K562 (cell line): ENCODE measurements at regions not wholly inside any gene's neighbourhood (a gene's known extent, or its start where the extent isn't known, plus 50 kb on each side); places are given as distances from the start of the nearest gene placed in this dataset.

Source experiments
- ATAC-seq: fragments of 200-7000 bp; cut with Tn5 transposase; 3 replicates; pipeline ENCODE4 v1.9.1; 2020; ENCODE audit warnings: moderate library complexity
- BruUV-seq: library from RNA; stranded (reverse); fragments of 400-500 nt; replicated peaks from 2 replicates; lab custom pipeline; 2021; lab: Mats Ljungman, UMichigan
- CTCF ChIA-PET: fragments of 300-600 bp; formaldehyde crosslinking; extraction: SDS; loops from one replicate; lab custom pipeline; 2021; ENCODE audit warnings: low intra/inter-chr PET ratio; lab: Yijun Ruan, JAX
- POLR2A ChIA-PET: fragments of 300-600, 350-650 bp; sonication (Branson Sonifier 250); formaldehyde crosslinking; extraction: SDS; loops from one replicate; lab custom pipeline; 2021; ENCODE audit warnings: antibody characterized with exemption, inconsistent platforms; lab: Yijun Ruan, JAX
- DNase-seq, 4 experiments: peaks; one replicate each; pipeline versions ENCODE4 v3.0.0 to v3.0.0-alpha.2; 2011 to 2018; ENCODE audit warnings: low spot score in 3 of 4, mixed read lengths in 3 of 4; ENCODE audit errors: extremely low read depth in 1 of 4
- FAIRE-seq: peaks from 2 replicates; lab custom pipeline; 2011; peaks lifted over from hg19 to GRCh38; lab: Jason Lieb, UNC
- H2AFZ ChIP-seq: 2 replicates; pipeline ENCODE4 v1.6.0; 2011; ENCODE audit warnings: low read depth, low read length, control low read depth, inconsistent platforms
- H3K27ac ChIP-seq: fragments of 200-600 bp; 3 replicates; pipeline ENCODE4 v1.8.0; 2011; ENCODE audit warnings: low read depth, mild to moderate bottlenecking, control low read depth, inconsistent platforms, low read length, moderate library complexity, mixed read lengths; ENCODE audit errors: extremely low read depth
- H3K27me3 ChIP-seq, 2 experiments: fragments of 300-600 bp in 1 of 2; 2 replicates in 1 of 2; 3 replicates in 1 of 2; pipeline versions ENCODE4 v1.6.0 to v1.8.0; 2011; ENCODE audit warnings: inconsistent platforms in 2 of 2, low read length in 2 of 2, mild to moderate bottlenecking in 1 of 2, mixed read lengths in 1 of 2, moderate library complexity in 1 of 2; ENCODE audit not compliant: control insufficient read depth in 2 of 2, insufficient read depth in 2 of 2
- H3K36me3 ChIP-seq: fragments of 300-600 bp; 3 replicates; pipeline ENCODE4 v1.8.0; 2011; ENCODE audit warnings: mild to moderate bottlenecking, low read length, inconsistent platforms; ENCODE audit not compliant: control insufficient read depth, insufficient read depth
- H3K4me1 ChIP-seq, 2 experiments: fragments of 200-600 bp in 1 of 2; replicated peaks in 1 of 2; 2 replicates in 1 of 2; 3 replicates in 1 of 2; pipeline versions ENCODE4 v1.5.1 to v1.8.0; 2011; ENCODE audit warnings: inconsistent platforms in 2 of 2, low read length in 2 of 2, mild to moderate bottlenecking in 1 of 2, mixed read lengths in 1 of 2, moderate library complexity in 1 of 2; ENCODE audit not compliant: control insufficient read depth in 2 of 2, insufficient read depth in 2 of 2
- H3K4me2 ChIP-seq: 2 replicates; pipeline ENCODE4 v1.6.1; 2011; ENCODE audit warnings: low read length, control low read depth, inconsistent platforms, mixed read lengths; ENCODE audit not compliant: insufficient read depth
- H3K4me3 ChIP-seq: fragments of 200-600 bp; sonication (generic), shearing (Covaris generic); 2 replicates; pipeline ENCODE4 v1.5.1; 2016; ENCODE audit warnings: control low read depth, inconsistent platforms
- H3K79me2 ChIP-seq: fragments of 200-600 bp; 3 replicates; pipeline ENCODE4 v1.8.0; 2011; ENCODE audit warnings: low read length, inconsistent platforms; ENCODE audit not compliant: control insufficient read depth, insufficient read depth
- H3K9ac ChIP-seq, 2 experiments: 2 replicates each; pipeline versions ENCODE4 v1.6.0 to v1.6.1; 2011; ENCODE audit warnings: low read depth in 2 of 2, low read length in 2 of 2, control low read depth in 1 of 2, inconsistent platforms in 1 of 2, mild to moderate bottlenecking in 1 of 2, mixed read lengths in 1 of 2; ENCODE audit not compliant: insufficient read depth in 1 of 2
- H3K9me1 ChIP-seq: one replicate; pipeline ENCODE4 v1.6.0; 2011; ENCODE audit warnings: inconsistent platforms, mild to moderate bottlenecking, low read length, moderate library complexity; ENCODE audit not compliant: control insufficient read depth, insufficient read depth
- H3K9me3 ChIP-seq: replicated peaks from 2 replicates; pipeline ENCODE4 v1.5.1; 2011; ENCODE audit warnings: low read depth, low read length, inconsistent platforms; ENCODE audit not compliant: control insufficient read depth, insufficient read depth
- H4K20me1 ChIP-seq: replicated peaks from 2 replicates; pipeline ENCODE4 v1.6.1; 2011; ENCODE audit warnings: low read length, inconsistent platforms, mixed read lengths; ENCODE audit not compliant: control insufficient read depth, insufficient read depth
- FOXJ3 ChIP-seq: sonication (generic); formaldehyde crosslinking; IDR thresholded peaks from 2 replicates; pipeline ENCODE4 v1.4.0; 2020; ENCODE audit warnings: mild to moderate bottlenecking, missing genetic modification reagents
- GATAD2B ChIP-seq: fragments of 450-650 bp; IDR thresholded peaks from 2 replicates; pipeline ENCODE4 v1.6.1; 2017; ENCODE audit warnings: mild to moderate bottlenecking, borderline replicate concordance
- HNRNPUL1 ChIP-seq: fragments of 200-400 bp; formaldehyde crosslinking; IDR thresholded peaks from 2 replicates; pipeline ENCODE4 v1.6.1; 2017; ENCODE audit warnings: low read length
- KAT7 ChIP-seq: sonication (generic); formaldehyde crosslinking; IDR thresholded peaks from 2 replicates; pipeline ENCODE4 v1.8.0; 2022; ENCODE audit warnings: missing genetic modification reagents, mild to moderate bottlenecking, borderline replicate concordance
- MCM3 ChIP-seq: fragments of 450-650 bp; IDR thresholded peaks from 2 replicates; pipeline ENCODE4 v1.6.1; 2016
- PCBP1 ChIP-seq: fragments of 200-400 bp; formaldehyde crosslinking; IDR thresholded peaks from 2 replicates; pipeline ENCODE4 v1.6.1; 2018; ENCODE audit warnings: mild to moderate bottlenecking, low read depth, low read length; ENCODE audit not compliant: poor library complexity, severe bottlenecking
- PRMT5 ChIP-seq: sonication (generic); formaldehyde crosslinking; IDR thresholded peaks from 2 replicates; pipeline ENCODE4 v1.5.0; 2020; ENCODE audit warnings: missing genetic modification reagents
- RAD51 ChIP-seq: fragments of 450-650 bp; IDR thresholded peaks from 2 replicates; pipeline ENCODE4 v1.7.1; 2016; ENCODE audit warnings: low read depth, mild to moderate bottlenecking, borderline replicate concordance
- RBM14 ChIP-seq: fragments of 200-400 bp; formaldehyde crosslinking; IDR thresholded peaks from 2 replicates; pipeline ENCODE4 v1.6.1; 2018; ENCODE audit warnings: low read depth, mild to moderate bottlenecking, low read length, moderate library complexity, borderline replicate concordance; ENCODE audit not compliant: insufficient read depth
- TBP ChIP-seq: optimal IDR thresholded peaks from 2 replicates; pipeline ENCODE3; 2011; ENCODE audit warnings: low read depth, low read length, improper control_type of control experiment
- ZNF146 ChIP-seq: IDR thresholded peaks from one replicate; pipeline ENCODE4 v1.6.1; 2018; ENCODE audit warnings: missing compliant biosample characterization; ENCODE audit not compliant: unreplicated experiment
- ZNF175 ChIP-seq: fragments of 200-800 bp; sonication (Bioruptor generic); IDR thresholded peaks from 2 replicates; pipeline ENCODE4 v1.6.1; 2016; ENCODE audit warnings: low read depth, mild to moderate bottlenecking, missing genetic modification characterization, missing compliant biosample characterization
- ZNF583 ChIP-seq: fragments of 250-450 bp; sonication (Bioruptor Pico); IDR thresholded peaks from 2 replicates; pipeline ENCODE4 v1.4.0; 2020
- WGBS: fragments of 100-300 bp; shearing (Covaris generic); methylation state at CpG from one replicate; pipeline ENCODE4 v1.1.6; 2016; ENCODE audit warnings: low coverage, mixed read lengths; ENCODE audit not compliant: insufficient coverage; ENCODE audit errors: missing lambda C conversion rate; 5-methylcytosine and 5-hydroxymethylcytosine counted together
- in situ Hi-C: fragments of 300-500 bp; cut with MboI; formaldehyde crosslinking; loops from 4 replicates; pipeline ENCODE4 v1.15.0; 2018; ENCODE audit warnings: inconsistent platforms, mixed read lengths
- intact Hi-C: fragments of 100-400 bp; cut with micrococcal nuclease; formaldehyde crosslinking; loops from 2 replicates; pipeline ENCODE4 v1.14.2; 2022

GRCh38 chr2:116109471-116109870 lies 1667.0 kb downstream of the DPP10 start:
- Histone ChIP-seq H3K27ac (no peak overlapping the region), H3K9ac (no peak overlapping the region), H3K4me2 (no peak overlapping the region), H3K79me2 (no peaks in the 10 kb centered on the region), H3K4me3 (no peak overlapping the region), H2AFZ (no peak overlapping the region), H3K4me1 (no peaks in the 10 kb centered on the region), H4K20me1 (no peaks in the 10 kb centered on the region), H3K36me3 (no peaks in the 10 kb centered on the region), H3K9me1 (no peaks in the 10 kb centered on the region), H3K9me3 (no peaks in the 10 kb centered on the region; the same call in 1 of the 2 replicates), H3K27me3 (no peaks in the 10 kb centered on the region)
- POLR2A ChIA-PET: no interaction called here
- no TSS peak for BruUV-seq
- in situ Hi-C loops (no loop called here), intact Hi-C loops (no loop called here)
- no peak for ATAC-seq
- FAIRE-seq: no peak
- no peak for DNase-seq
- no peak for TF ChIP-seq FOXJ3 (CRISPR knock-in tag)
- TF ChIP-seq RAD51: no peak
- 0% methylated on average over 1 of the region's 1 CpG for WGBS
- CTCF ChIA-PET: no interaction called here

GRCh38 chr2:116117845-116118244 lies 1675.4 kb downstream of the DPP10 start:
- FAIRE-seq (no peak), DNase-seq (no peak), ATAC-seq (no peak)
- Histone ChIP-seq H4K20me1 (no peaks in the 10 kb centered on the region), H3K36me3 (no peaks in the 10 kb centered on the region), H3K4me3 (no peak overlapping the region), H2AFZ (no peak overlapping the region), H3K4me1 (no peaks in the 10 kb centered on the region), H3K27me3 (no peaks in the 10 kb centered on the region), H3K9me3 (no peaks in the 10 kb centered on the region), H3K79me2 (no peaks in the 10 kb centered on the region), H3K27ac (no peak overlapping the region), H3K9me1 (no peaks in the 10 kb centered on the region), H3K4me2 (no peak overlapping the region), H3K9ac (no peak overlapping the region)
- ChIA-PET POLR2A (no interaction called here), CTCF (no interaction called here)
- TF ChIP-seq ZNF175 (CRISPR knock-in tag) (no peak), TBP (no peak), RBM14 (no peak), ZNF583 (no peak), GATAD2B (no peak), KAT7 (CRISPR knock-in tag) (no peak), MCM3 (no peak), HNRNPUL1 (no peak), PCBP1 (no peak), ZNF146 (no peak), PRMT5 (no peak)
- intact Hi-C loops: no loop called here
- no TSS peak for BruUV-seq
- 0% methylated on average over 1 of the region's 1 CpG for WGBS
- in situ Hi-C loops: no loop called here
